Upper lobe of right lung (tissue), 1 donor: ENCODE measurements at regions not wholly inside any gene's neighbourhood (a gene's known extent, or its start where the extent isn't known, plus 50 kb on each side); places are given as distances from the start of the nearest gene placed in this dataset.

Experiments used
- ATAC-seq: fragments of 200-7000 bp; cut with Tn5 transposase; one replicate; pipeline ENCODE4 v1.9.1; 2020; ENCODE audit warnings: mild to moderate bottlenecking, moderate library complexity
- DNase-seq: peaks from one replicate; pipeline ENCODE4 v3.0.0-alpha.2; 2020
- H3K27ac ChIP-seq: fragments of 200-600 bp; one replicate; pipeline ENCODE4 v1.8.0; 2022
- H3K27me3 ChIP-seq: fragments of 200-600 bp; one replicate; pipeline ENCODE4 v1.8.0; 2022; ENCODE audit warnings: mild to moderate bottlenecking
- H3K36me3 ChIP-seq: fragments of 200-600 bp; one replicate; pipeline ENCODE4 v1.8.0; 2022
- H3K4me1 ChIP-seq: fragments of 200-600 bp; one replicate; pipeline ENCODE4 v1.8.0; 2022
- H3K4me3 ChIP-seq: fragments of 200-600 bp; one replicate; pipeline ENCODE4 v1.8.0; 2022; ENCODE audit warnings: mild to moderate bottlenecking
- H3K9me3 ChIP-seq: fragments of 200-600 bp; one replicate; pipeline ENCODE4 v1.8.0; 2022
- intact Hi-C: fragments of 100-400 bp; cut with DNase I; formaldehyde crosslinking; loops from one replicate; pipeline ENCODE4 v1.11.0; 2022
- TF ChIP-seq, protein P1 (sequence below): fragments of 200-600 bp; IDR thresholded peaks from one replicate; pipeline ENCODE4 v1.8.0; 2022; ENCODE audit warnings: antibody characterized with exemption
- donor health status: DM: no; HTN: yes; CAD: no; lungs with severe emphysema.

DNA sequence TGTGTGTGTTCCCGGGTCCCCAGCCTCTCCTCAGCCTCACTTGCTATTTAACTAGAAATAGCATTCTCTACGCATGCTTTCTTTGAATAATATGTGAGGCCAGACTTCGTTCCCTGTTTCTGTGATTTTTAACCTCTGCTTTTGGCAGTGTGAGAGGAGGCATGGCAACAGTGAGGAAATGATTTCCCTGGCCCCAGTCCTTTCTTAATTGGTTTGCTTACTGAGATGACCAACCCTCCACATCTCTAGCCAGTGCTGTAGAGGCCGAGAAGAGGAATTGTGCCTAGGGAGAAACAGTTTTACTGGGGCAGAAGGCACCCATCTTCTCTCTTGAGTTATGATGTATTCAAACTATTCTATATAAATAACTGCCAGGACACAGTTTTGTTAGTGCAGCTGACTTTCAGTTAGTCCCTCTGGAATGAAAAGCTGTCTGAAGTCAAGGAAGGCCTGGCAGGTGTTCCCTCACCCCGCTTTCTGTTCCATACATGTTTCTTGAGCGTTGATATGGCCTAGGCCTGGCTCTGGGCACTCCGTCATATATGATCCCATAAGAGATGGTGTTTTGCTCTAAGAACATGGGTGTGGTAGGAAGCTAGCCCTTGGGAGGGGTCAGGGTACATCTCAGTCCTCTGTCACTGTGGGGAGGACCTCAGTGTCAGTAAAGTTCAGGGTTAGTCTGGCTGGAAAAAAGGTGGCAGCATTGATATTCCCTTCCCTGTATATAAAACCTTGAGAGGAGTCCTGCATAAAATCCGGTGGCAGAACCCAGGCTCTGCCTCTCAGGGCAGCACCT, 73.7 kb upstream of the NPAS1 start:
- peak overlapping the region; percentile 44 for H3K27ac ChIP-seq
- no peaks in the 10 kb centered on the region for H3K27me3 ChIP-seq
- ATAC-seq: peak; percentile 48
- H3K4me1 ChIP-seq: peaks cover 51% of the 10 kb centered on the region
- H3K4me3 ChIP-seq: no peak overlapping the region
- DNase-seq: no peak
- no peaks in the 10 kb centered on the region for H3K9me3 ChIP-seq
- H3K36me3 ChIP-seq: no peaks in the 10 kb centered on the region
- intact Hi-C loops: no loop called here
- TF ChIP-seq, protein P1, sequence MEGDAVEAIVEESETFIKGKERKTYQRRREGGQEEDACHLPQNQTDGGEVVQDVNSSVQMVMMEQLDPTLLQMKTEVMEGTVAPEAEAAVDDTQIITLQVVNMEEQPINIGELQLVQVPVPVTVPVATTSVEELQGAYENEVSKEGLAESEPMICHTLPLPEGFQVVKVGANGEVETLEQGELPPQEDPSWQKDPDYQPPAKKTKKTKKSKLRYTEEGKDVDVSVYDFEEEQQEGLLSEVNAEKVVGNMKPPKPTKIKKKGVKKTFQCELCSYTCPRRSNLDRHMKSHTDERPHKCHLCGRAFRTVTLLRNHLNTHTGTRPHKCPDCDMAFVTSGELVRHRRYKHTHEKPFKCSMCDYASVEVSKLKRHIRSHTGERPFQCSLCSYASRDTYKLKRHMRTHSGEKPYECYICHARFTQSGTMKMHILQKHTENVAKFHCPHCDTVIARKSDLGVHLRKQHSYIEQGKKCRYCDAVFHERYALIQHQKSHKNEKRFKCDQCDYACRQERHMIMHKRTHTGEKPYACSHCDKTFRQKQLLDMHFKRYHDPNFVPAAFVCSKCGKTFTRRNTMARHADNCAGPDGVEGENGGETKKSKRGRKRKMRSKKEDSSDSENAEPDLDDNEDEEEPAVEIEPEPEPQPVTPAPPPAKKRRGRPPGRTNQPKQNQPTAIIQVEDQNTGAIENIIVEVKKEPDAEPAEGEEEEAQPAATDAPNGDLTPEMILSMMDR: no peak

DNA sequence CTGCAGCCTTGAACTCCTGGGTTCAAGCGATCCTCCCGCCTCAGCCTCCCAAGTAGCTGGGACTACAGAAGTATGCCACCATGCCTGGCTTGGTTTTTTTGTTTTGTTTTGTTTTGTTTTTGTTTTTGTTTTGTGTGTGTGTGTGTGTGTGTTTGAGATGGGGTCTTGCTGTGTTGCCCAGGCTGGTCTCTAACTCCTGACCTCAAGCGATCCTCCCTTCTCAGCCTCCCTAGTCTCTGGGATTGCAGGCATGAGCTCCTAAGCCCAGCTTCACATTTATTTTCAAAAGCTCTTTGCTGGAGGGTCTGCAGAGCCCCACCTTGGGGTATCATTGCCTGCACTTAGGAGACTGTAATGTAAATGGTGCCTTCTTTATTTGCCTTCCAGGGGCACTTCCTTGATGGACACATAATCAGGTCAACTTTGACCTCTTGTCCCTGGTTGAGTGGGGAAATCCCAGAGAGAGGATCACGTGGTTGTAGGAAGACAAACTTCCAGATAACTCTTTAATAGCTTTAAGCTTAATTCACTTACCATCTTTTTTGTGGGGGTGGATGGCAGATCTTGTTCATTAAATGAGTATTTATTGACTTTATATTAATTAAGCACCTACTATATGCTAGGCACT, 72.9 kb upstream of the NPAS1 start:
- TF ChIP-seq, protein P1: no peak
- no peaks in the 10 kb centered on the region for H3K27me3 ChIP-seq
- H3K9me3 ChIP-seq: no peaks in the 10 kb centered on the region
- no peak for DNase-seq
- ATAC-seq: peak; percentile 13
- H3K4me1 ChIP-seq: peaks cover 56% of the 10 kb centered on the region
- H3K4me3 ChIP-seq: no peak overlapping the region
- H3K27ac ChIP-seq: no peak overlapping the region
- intact Hi-C loops: no loop called here
- H3K36me3 ChIP-seq: no peaks in the 10 kb centered on the region

DNA sequence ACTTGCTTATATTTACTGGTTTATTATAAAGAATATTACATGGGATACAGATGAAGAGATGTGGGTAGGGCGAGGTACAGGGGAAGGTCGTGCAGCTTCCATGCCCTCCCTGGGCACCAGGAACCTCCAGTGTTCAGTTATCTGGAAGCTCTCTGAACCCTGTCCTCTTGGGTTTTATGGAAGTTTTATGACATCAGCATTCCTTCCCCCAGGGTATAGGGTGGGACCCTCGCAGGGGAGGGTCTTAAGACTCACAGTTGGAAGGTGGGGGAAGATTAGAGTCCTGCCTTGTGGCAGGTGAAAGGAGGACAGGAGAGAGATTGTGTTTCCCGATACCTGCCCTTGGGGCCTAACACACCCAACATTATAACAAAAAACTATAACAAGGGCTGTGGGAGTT, 71.8 kb upstream of the NPAS1 start:
- Histone ChIP-seq H3K27ac (no peak overlapping the region), H3K4me3 (no peak overlapping the region), H3K4me1 (peaks cover 67% of the 10 kb centered on the region), H3K36me3 (no peaks in the 10 kb centered on the region), H3K27me3 (no peaks in the 10 kb centered on the region), H3K9me3 (no peaks in the 10 kb centered on the region)
- DNase-seq: no peak
- intact Hi-C loops: no loop called here
- ATAC-seq: no peak
- TF ChIP-seq, protein P1: no peak

DNA sequence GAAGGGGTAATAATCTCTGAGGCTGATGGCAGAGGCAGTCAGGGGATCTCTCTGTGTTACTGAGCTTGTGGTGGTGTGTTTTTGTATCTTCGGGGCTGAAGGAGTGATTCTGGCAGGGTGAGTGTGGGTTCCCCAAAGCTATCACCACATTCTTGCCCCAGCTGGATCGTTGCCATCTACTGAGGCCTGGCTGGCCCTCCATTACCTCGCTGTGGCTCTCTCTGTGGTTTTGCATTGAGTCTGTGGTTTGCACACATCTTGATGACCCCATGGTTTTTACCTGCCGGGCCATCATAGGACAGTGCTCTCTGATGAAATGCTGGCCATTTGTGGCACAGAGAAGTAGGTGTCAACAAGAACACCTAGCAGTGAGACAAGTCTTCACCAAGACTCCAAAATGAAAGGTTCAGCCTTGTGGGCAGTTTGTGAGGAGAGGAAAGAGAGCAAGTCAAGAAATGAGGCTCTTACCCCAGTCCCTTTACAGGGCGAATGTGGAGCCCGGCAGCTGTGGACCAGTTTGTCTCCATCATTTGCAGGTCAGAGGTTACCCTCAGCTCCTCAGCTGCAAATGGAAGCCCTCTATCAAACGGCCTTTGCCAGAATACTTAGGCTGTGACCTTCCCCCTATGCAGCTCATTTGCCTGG, 69.0 kb upstream of the NPAS1 start:
- H3K9me3 ChIP-seq: no peaks in the 10 kb centered on the region
- H3K4me3 ChIP-seq: no peak overlapping the region
- no peaks in the 10 kb centered on the region for H3K27me3 ChIP-seq
- intact Hi-C loops: no loop called here
- DNase-seq (no peak), ATAC-seq (no peak)
- no peaks in the 10 kb centered on the region for H3K36me3 ChIP-seq
- no peak overlapping the region for H3K27ac ChIP-seq
- TF ChIP-seq, protein P1: no peak
- H3K4me1 ChIP-seq: peaks cover 58% of the 10 kb centered on the region

DNA sequence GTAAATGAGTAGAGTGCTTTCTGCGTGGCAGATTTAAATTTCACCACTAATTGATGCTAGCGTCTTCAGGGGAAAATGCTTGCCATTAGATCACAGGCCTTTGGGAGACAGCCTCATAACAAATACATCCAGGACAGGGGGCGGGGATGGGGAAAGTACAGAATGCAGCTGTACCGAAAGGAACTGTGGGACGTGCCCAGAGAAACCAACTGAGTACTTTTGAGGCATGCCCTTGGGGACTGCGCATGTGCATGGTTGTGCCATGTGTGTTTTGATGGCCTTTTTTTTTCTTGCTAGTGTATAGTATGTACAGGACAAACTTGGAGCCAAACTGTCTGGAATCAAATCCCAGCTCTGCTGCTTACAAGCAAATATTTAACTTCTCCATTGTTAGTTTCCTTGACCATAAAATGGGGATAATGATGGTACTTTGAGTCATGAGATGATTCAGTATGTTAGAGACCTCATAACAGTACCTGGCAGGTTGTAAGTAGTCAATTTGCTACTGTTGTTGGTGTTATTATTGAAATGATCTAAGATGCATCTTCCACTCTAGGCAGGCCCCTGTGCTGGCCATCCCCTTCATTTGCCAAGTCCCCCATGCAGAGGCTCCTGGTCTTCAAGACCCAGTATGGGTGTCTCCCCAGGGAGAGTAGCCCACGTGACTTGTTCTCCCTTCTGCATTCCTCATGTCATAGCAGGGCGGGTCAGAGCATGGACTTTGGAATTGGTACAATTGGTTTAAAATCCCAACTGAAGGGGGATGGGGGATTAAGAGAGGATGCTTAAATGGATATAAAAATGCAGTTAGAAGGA, 68.3 kb upstream of the NPAS1 start:
- no peak overlapping the region for H3K27ac ChIP-seq

More for the DNA sequence above, 68.3 kb upstream of the NPAS1 start:
- intact Hi-C loops: no loop called here
- ATAC-seq (no peak), DNase-seq (no peak)
- TF ChIP-seq, protein P1: no peak
- Histone ChIP-seq H3K4me1 (peaks cover 54% of the 10 kb centered on the region), H3K27me3 (no peaks in the 10 kb centered on the region), H3K9me3 (no peaks in the 10 kb centered on the region), H3K36me3 (no peaks in the 10 kb centered on the region), H3K4me3 (no peak overlapping the region)
